ENCODE measurements at regions not wholly inside any gene's neighbourhood (a gene's known extent, or its start where the extent isn't known, plus 50 kb on each side); places are given as distances from the start of the nearest gene placed in this dataset.

- no peak overlapping the region for H2AK5ac ChIP-seq (ENCODE audit: low read length)
- H3K4me1 ChIP-seq (ENCODE audit: control insufficient read depth, low read depth, low read length): no peaks in the 10 kb centered on the region
- no peak overlapping the region for H4K8ac ChIP-seq (ENCODE audit: low read depth, low read length)
- H3K56ac ChIP-seq (ENCODE audit: low read length): no peak overlapping the region
- H4K5ac ChIP-seq (ENCODE audit: low read length): no peak overlapping the region
- no peaks in the 10 kb centered on the region for H3K36me3 ChIP-seq (ENCODE audit: control insufficient read depth, insufficient read depth, low read length)
- no peak for DNase-seq
- no peak overlapping the region for H3K4me3 ChIP-seq (ENCODE audit: low read length)
- H3K27me3 ChIP-seq (ENCODE audit: insufficient read depth, low read length, poor library complexity): no peaks in the 10 kb centered on the region
- no CpG with 5 or more reads among the region's 15 CpGs for WGBS (ENCODE audit: extremely low coverage, insufficient coverage, low lambda C conversion rate)
- no peak overlapping the region for H3K23ac ChIP-seq (ENCODE audit: low read length)
- no peak overlapping the region for H3K9ac ChIP-seq (ENCODE audit: low read length)
- no peaks in the 10 kb centered on the region for H3K79me2 ChIP-seq (ENCODE audit: control insufficient read depth, insufficient read depth, low read length)
- no peaks in the 10 kb centered on the region for H3K79me1 ChIP-seq (ENCODE audit: low read length)
- no peak overlapping the region for H2BK5ac ChIP-seq (ENCODE audit: low read length)
- no peak overlapping the region for H3K27ac ChIP-seq (ENCODE audit: low read depth, low read length)
- H2BK120ac ChIP-seq (ENCODE audit: low read depth, low read length): no peak overlapping the region
- no peak overlapping the region for H3K18ac ChIP-seq (ENCODE audit: low read length)
- H3K4ac ChIP-seq (ENCODE audit: low read depth, low read length): no peak overlapping the region
- no peak overlapping the region for H3K4me2 ChIP-seq (ENCODE audit: low read length)
- H2BK15ac ChIP-seq (replicated peaks; ENCODE audit: low read depth): no peak overlapping the region
Measured at GRCh38 chr18:76757925-76758324, 64.4 kb upstream of the ZNF236 start.

GRCh38 chr18:76757335-76757734 lies 65.0 kb upstream of the ZNF236 start:
- Histone ChIP-seq H3K4ac (ENCODE audit: low read depth, low read length) (no peak overlapping the region), H3K23ac (ENCODE audit: low read length) (no peak overlapping the region), H3K27ac (ENCODE audit: low read depth, low read length) (no peak overlapping the region), H3K36me3 (ENCODE audit: control insufficient read depth, insufficient read depth, low read length) (no peaks in the 10 kb centered on the region), H2AK5ac (ENCODE audit: low read length) (no peak overlapping the region), H4K8ac (ENCODE audit: low read depth, low read length) (no peak overlapping the region), H4K5ac (ENCODE audit: low read length) (no peak overlapping the region), H2BK120ac (ENCODE audit: low read depth, low read length) (no peak overlapping the region), H3K18ac (ENCODE audit: low read length) (no peak overlapping the region), H3K56ac (ENCODE audit: low read length) (no peak overlapping the region), H3K4me3 (ENCODE audit: low read length) (no peak overlapping the region), H3K79me1 (ENCODE audit: low read length) (no peaks in the 10 kb centered on the region), H3K4me1 (ENCODE audit: control insufficient read depth, low read depth, low read length) (no peaks in the 10 kb centered on the region), H3K4me2 (ENCODE audit: low read length) (no peak overlapping the region), H2BK15ac (replicated peaks; ENCODE audit: low read depth) (no peak overlapping the region), H3K79me2 (ENCODE audit: control insufficient read depth, insufficient read depth, low read length) (no peaks in the 10 kb centered on the region), H2BK5ac (ENCODE audit: low read length) (no peak overlapping the region), H3K27me3 (ENCODE audit: insufficient read depth, low read length, poor library complexity) (no peaks in the 10 kb centered on the region), H3K9ac (ENCODE audit: low read length) (no peak overlapping the region)
- no CpG with 5 or more reads among the region's 15 CpGs for WGBS (ENCODE audit: extremely low coverage, insufficient coverage, low lambda C conversion rate)
- DNase-seq: no peak

GRCh38 chr18:76756531-76757253 lies 65.7 kb upstream of the ZNF236 start:
- DNase-seq: no peak
- Histone ChIP-seq H3K4ac (ENCODE audit: low read depth, low read length) (no peak overlapping the region), H3K27ac (ENCODE audit: low read depth, low read length) (no peak overlapping the region), H2BK15ac (replicated peaks; ENCODE audit: low read depth) (no peak overlapping the region), H3K36me3 (ENCODE audit: control insufficient read depth, insufficient read depth, low read length) (no peaks in the 10 kb centered on the region), H3K56ac (ENCODE audit: low read length) (no peak overlapping the region), H3K27me3 (ENCODE audit: insufficient read depth, low read length, poor library complexity) (no peaks in the 10 kb centered on the region), H4K8ac (ENCODE audit: low read depth, low read length) (no peak overlapping the region), H3K18ac (ENCODE audit: low read length) (no peak overlapping the region), H2AK5ac (ENCODE audit: low read length) (no peak overlapping the region), H3K4me2 (ENCODE audit: low read length) (no peak overlapping the region), H3K9ac (ENCODE audit: low read length) (no peak overlapping the region), H4K5ac (ENCODE audit: low read length) (no peak overlapping the region), H3K4me3 (ENCODE audit: low read length) (no peak overlapping the region), H2BK5ac (ENCODE audit: low read length) (no peak overlapping the region), H3K4me1 (ENCODE audit: control insufficient read depth, low read depth, low read length) (no peaks in the 10 kb centered on the region), H2BK120ac (ENCODE audit: low read depth, low read length) (no peak overlapping the region), H3K23ac (ENCODE audit: low read length) (no peak overlapping the region), H3K79me2 (ENCODE audit: control insufficient read depth, insufficient read depth, low read length) (no peaks in the 10 kb centered on the region), H3K79me1 (ENCODE audit: low read length) (no peaks in the 10 kb centered on the region)
- no CpG with 5 or more reads among the region's 23 CpGs for WGBS (ENCODE audit: extremely low coverage, insufficient coverage, low lambda C conversion rate)

- Histone ChIP-seq H3K4me1 (ENCODE audit: control insufficient read depth, low read depth, low read length) (no peaks in the 10 kb centered on the region), H3K4me3 (ENCODE audit: low read length) (no peak overlapping the region), H4K8ac (ENCODE audit: low read depth, low read length) (no peak overlapping the region), H2BK5ac (ENCODE audit: low read length) (no peak overlapping the region), H3K36me3 (ENCODE audit: control insufficient read depth, insufficient read depth, low read length) (no peaks in the 10 kb centered on the region), H3K27me3 (ENCODE audit: insufficient read depth, low read length, poor library complexity) (no peaks in the 10 kb centered on the region), H2BK120ac (ENCODE audit: low read depth, low read length) (no peak overlapping the region), H3K4ac (ENCODE audit: low read depth, low read length) (no peak overlapping the region), H3K23ac (ENCODE audit: low read length) (no peak overlapping the region), H3K79me2 (ENCODE audit: control insufficient read depth, insufficient read depth, low read length) (no peaks in the 10 kb centered on the region), H3K27ac (ENCODE audit: low read depth, low read length) (no peak overlapping the region), H3K18ac (ENCODE audit: low read length) (no peak overlapping the region), H2AK5ac (ENCODE audit: low read length) (no peak overlapping the region), H3K56ac (ENCODE audit: low read length) (no peak overlapping the region), H3K9ac (ENCODE audit: low read length) (no peak overlapping the region), H4K5ac (ENCODE audit: low read length) (no peak overlapping the region), H3K79me1 (ENCODE audit: low read length) (no peaks in the 10 kb centered on the region), H3K4me2 (ENCODE audit: low read length) (no peak overlapping the region), H2BK15ac (replicated peaks; ENCODE audit: low read depth) (no peak overlapping the region)
- DNase-seq: peak; percentile 40
- no CpG with 5 or more reads among the region's 8 CpGs for WGBS (ENCODE audit: extremely low coverage, insufficient coverage, low lambda C conversion rate)
Measured at GRCh38 chr18:76754351-76754750, 68.0 kb upstream of the ZNF236 start.

- Histone ChIP-seq H3K9ac (ENCODE audit: low read length) (no peak overlapping the region), H3K4me3 (ENCODE audit: low read length) (no peak overlapping the region), H2BK15ac (replicated peaks; ENCODE audit: low read depth) (no peak overlapping the region), H3K79me1 (ENCODE audit: low read length) (no peaks in the 10 kb centered on the region), H2AK5ac (ENCODE audit: low read length) (no peak overlapping the region), H3K27me3 (ENCODE audit: insufficient read depth, low read length, poor library complexity) (no peaks in the 10 kb centered on the region), H3K79me2 (ENCODE audit: control insufficient read depth, insufficient read depth, low read length) (no peaks in the 10 kb centered on the region), H3K4me1 (ENCODE audit: control insufficient read depth, low read depth, low read length) (no peaks in the 10 kb centered on the region), H2BK120ac (ENCODE audit: low read depth, low read length) (no peak overlapping the region), H2BK5ac (ENCODE audit: low read length) (no peak overlapping the region), H3K27ac (ENCODE audit: low read depth, low read length) (no peak overlapping the region), H3K18ac (ENCODE audit: low read length) (no peak overlapping the region), H3K23ac (ENCODE audit: low read length) (no peak overlapping the region), H3K4me2 (ENCODE audit: low read length) (no peak overlapping the region), H4K5ac (ENCODE audit: low read length) (no peak overlapping the region), H3K4ac (ENCODE audit: low read depth, low read length) (no peak overlapping the region), H4K8ac (ENCODE audit: low read depth, low read length) (no peak overlapping the region), H3K36me3 (ENCODE audit: control insufficient read depth, insufficient read depth, low read length) (no peaks in the 10 kb centered on the region), H3K56ac (ENCODE audit: low read length) (no peak overlapping the region)
- no peak for DNase-seq
- WGBS (ENCODE audit: extremely low coverage, insufficient coverage, low lambda C conversion rate): no CpG with 5 or more reads among the region's 4 CpGs
Measured at GRCh38 chr18:76752400-76752799, 70.0 kb upstream of the ZNF236 start.
